GM23338 (cell line): ENCODE measurements at regions not wholly inside any gene's neighbourhood (a gene's known extent, or its start where the extent isn't known, plus 50 kb on each side); places are given as distances from the start of the nearest gene placed in this dataset.

Source experiments
- CREB1 ChIP-seq: fragments of 250-450 bp; sonication (Bioruptor Pico); IDR thresholded peaks from 2 replicates; pipeline ENCODE4 v1.5.0; 2020; ENCODE audit warnings: low read depth, mild to moderate bottlenecking, moderate library complexity
- CTCF ChIP-seq, 2 experiments: fragments of 200-600 bp in 1 of 2; sonication (generic) in 1 of 2; conservative IDR thresholded peaks; 2 replicates each; pipeline versions ENCODE4 v1.5.1 to v1.6.1; 2016 to 2017; ENCODE audit warnings: antibody characterized with exemption in 2 of 2, low read depth in 2 of 2, mild to moderate bottlenecking in 2 of 2, moderate library complexity in 1 of 2
- EZH2 ChIP-seq: fragments of 200-600 bp; sonication (generic); IDR thresholded peaks from one replicate; pipeline ENCODE4 v1.8.0; 2017; ENCODE audit warnings: antibody characterized with exemption, mild to moderate bottlenecking, low read depth; ENCODE audit not compliant: unreplicated experiment
- EZH2phosphoT487 ChIP-seq: fragments of 200-600 bp; sonication (generic); IDR thresholded peaks from one replicate; pipeline ENCODE4 v1.8.1; 2018; ENCODE audit warnings: antibody characterized with exemption; ENCODE audit not compliant: unreplicated experiment
- REST ChIP-seq: IDR thresholded peaks from one replicate; pipeline ENCODE4 v1.6.1; 2018; ENCODE audit warnings: antibody characterized with exemption; ENCODE audit not compliant: unreplicated experiment
- TF ChIP-seq, protein P1 (sequence below): IDR thresholded peaks from 2 replicates; pipeline ENCODE4 v1.6.1; 2016; ENCODE audit warnings: antibody characterized with exemption

- no peak for TF ChIP-seq EZH2
- TF ChIP-seq CTCF (conservative IDR thresholded peaks at IDR 0.05; ENCODE audit: low read depth in 2 of 2), result no peak
- no peak for TF ChIP-seq CREB1 (CRISPR knock-in tag)
- no peak for TF ChIP-seq REST
- TF ChIP-seq, protein P1, sequence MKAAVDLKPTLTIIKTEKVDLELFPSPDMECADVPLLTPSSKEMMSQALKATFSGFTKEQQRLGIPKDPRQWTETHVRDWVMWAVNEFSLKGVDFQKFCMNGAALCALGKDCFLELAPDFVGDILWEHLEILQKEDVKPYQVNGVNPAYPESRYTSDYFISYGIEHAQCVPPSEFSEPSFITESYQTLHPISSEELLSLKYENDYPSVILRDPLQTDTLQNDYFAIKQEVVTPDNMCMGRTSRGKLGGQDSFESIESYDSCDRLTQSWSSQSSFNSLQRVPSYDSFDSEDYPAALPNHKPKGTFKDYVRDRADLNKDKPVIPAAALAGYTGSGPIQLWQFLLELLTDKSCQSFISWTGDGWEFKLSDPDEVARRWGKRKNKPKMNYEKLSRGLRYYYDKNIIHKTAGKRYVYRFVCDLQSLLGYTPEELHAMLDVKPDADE, result no peak
- no peak for TF ChIP-seq EZH2phosphoT487
Observed at GRCh38 chr11:88438721-88439120, 101.2 kb upstream of the CTSC start.
